Liver (tissue), 8 donors: ENCODE measurements at regions not wholly inside any gene's neighbourhood (a gene's known extent, or its start where the extent isn't known, plus 50 kb on each side); places are given as distances from the start of the nearest gene placed in this dataset.

ENCODE experiments used
- DNase-seq: peaks from one replicate; pipeline ENCODE4 v3.0.0-alpha.2; 2017; ENCODE audit warnings: low spot score
- H3K27ac ChIP-seq, 2 donors: one replicate each; pipeline ENCODE4 v1.7.0; 2013; ENCODE audit warnings: inconsistent platforms in 2 of 2, low read length in 2 of 2, control low read depth in 1 of 2, low read depth in 1 of 2, mild to moderate bottlenecking in 1 of 2
- H3K27me3 ChIP-seq, 4 donors: one replicate each; pipeline versions ENCODE4 v1.6.1 to v1.7.0; 2013; ENCODE audit warnings: low read length in 3 of 4, inconsistent platforms in 1 of 4, mild to moderate bottlenecking in 1 of 4, moderate library complexity in 1 of 4; ENCODE audit not compliant: control insufficient read depth in 4 of 4, insufficient read depth in 4 of 4
- H3K36me3 ChIP-seq, 4 donors: one replicate each; pipeline versions ENCODE4 v1.6.1 to v1.7.0; 2013; ENCODE audit warnings: low read length in 3 of 4, mild to moderate bottlenecking in 3 of 4, low read depth in 1 of 4, moderate library complexity in 1 of 4; ENCODE audit not compliant: control insufficient read depth in 4 of 4, insufficient read depth in 3 of 4
- H3K4me1 ChIP-seq, 4 donors: one replicate each; pipeline versions ENCODE4 v1.6.1 to v1.7.0; 2013; ENCODE audit warnings: low read length in 3 of 4, mild to moderate bottlenecking in 3 of 4, moderate library complexity in 1 of 4; ENCODE audit not compliant: control insufficient read depth in 4 of 4, insufficient read depth in 4 of 4
- H3K4me3 ChIP-seq, 3 donors: one replicate each; pipeline versions ENCODE4 v1.6.1 to v1.7.0; 2013; ENCODE audit warnings: low read length in 3 of 3, control low read depth in 1 of 3, low read depth in 1 of 3, mild to moderate bottlenecking in 1 of 3
- H3K9ac ChIP-seq, 2 donors: one replicate each; pipeline ENCODE4 v1.7.0; 2013; ENCODE audit warnings: low read length in 2 of 2, mild to moderate bottlenecking in 2 of 2, moderate library complexity in 2 of 2, control low read depth in 1 of 2, low read depth in 1 of 2
- H3K9me3 ChIP-seq, 4 donors: one replicate each; pipeline versions ENCODE4 v1.6.1 to v1.7.0; 2013; ENCODE audit warnings: low read length in 3 of 4; ENCODE audit not compliant: control insufficient read depth in 4 of 4
- CTCF ChIP-seq: fragments of 150-350 bp; IDR thresholded peaks from 2 replicates; pipeline ENCODE4 v1.5.1; 2017; ENCODE audit warnings: improper control_type of control experiment, low read depth, low read length; ENCODE audit not compliant: missing input control
- EGR1 ChIP-seq, 2 donors: IDR thresholded peaks; 2 replicates each; pipeline ENCODE4 v1.6.1; 2016 to 2018; ENCODE audit warnings: antibody characterized with exemption in 2 of 2, low read depth in 2 of 2
- FOXA1 ChIP-seq: IDR thresholded peaks from 2 replicates; pipeline ENCODE4 v1.6.1; 2016; ENCODE audit warnings: antibody characterized with exemption
- FOXA2 ChIP-seq: IDR thresholded peaks from 2 replicates; pipeline ENCODE4 v1.6.1; 2016; ENCODE audit warnings: antibody characterized with exemption
- GABPA ChIP-seq, 2 donors: IDR thresholded peaks in 1 of 2; conservative IDR thresholded peaks in 1 of 2; 2 replicates each; pipeline ENCODE4 v1.6.1; 2016; ENCODE audit warnings: antibody characterized with exemption in 2 of 2, mild to moderate bottlenecking in 1 of 2, moderate library complexity in 1 of 2
- HNF4A ChIP-seq, 2 donors: conservative IDR thresholded peaks; 2 replicates each; pipeline ENCODE4 v1.6.1; 2016; ENCODE audit warnings: antibody characterized with exemption in 2 of 2, mild to moderate bottlenecking in 2 of 2
- HNF4G ChIP-seq: IDR thresholded peaks from 2 replicates; pipeline ENCODE4 v1.6.1; 2016; ENCODE audit warnings: antibody characterized with exemption
- JUND ChIP-seq, 2 donors: IDR thresholded peaks; 2 replicates each; pipeline ENCODE4 v1.6.1; 2016; ENCODE audit warnings: antibody characterized with exemption in 2 of 2
- NR2F2 ChIP-seq: IDR thresholded peaks from 2 replicates; pipeline ENCODE4 v1.6.1; 2016; ENCODE audit warnings: antibody characterized with exemption
- RAD21 ChIP-seq, 2 donors: IDR thresholded peaks; 2 replicates each; pipeline ENCODE4 v1.6.1; 2016; ENCODE audit warnings: antibody characterized with exemption in 2 of 2, mild to moderate bottlenecking in 2 of 2
- REST ChIP-seq: IDR thresholded peaks from 2 replicates; pipeline ENCODE4 v1.6.1; 2016; ENCODE audit warnings: antibody characterized with exemption, mild to moderate bottlenecking
- RXRA ChIP-seq, 2 donors: IDR thresholded peaks; 2 replicates each; pipeline ENCODE4 v1.6.1; 2017 to 2018; ENCODE audit warnings: antibody characterized with exemption in 2 of 2, mild to moderate bottlenecking in 1 of 2
- SP1 ChIP-seq: IDR thresholded peaks from 2 replicates; pipeline ENCODE4 v1.6.1; 2018; ENCODE audit warnings: antibody characterized with exemption, mild to moderate bottlenecking
- TAF1 ChIP-seq: conservative IDR thresholded peaks from 2 replicates; pipeline ENCODE4 v1.6.1; 2016; ENCODE audit warnings: antibody characterized with exemption, mild to moderate bottlenecking
- YY1 ChIP-seq: IDR thresholded peaks from 2 replicates; pipeline ENCODE4 v1.6.1; 2016; ENCODE audit warnings: antibody characterized with exemption, mild to moderate bottlenecking
- ZBTB33 ChIP-seq: IDR thresholded peaks from 2 replicates; pipeline ENCODE4 v1.6.1; 2016; ENCODE audit warnings: antibody characterized with exemption
- WGBS: extraction: QIAGEN DNeasy Blood & Tissue Kit; methylation state at CpG from one replicate; pipeline ENCODE4 v1.1.7; 2013; 5-methylcytosine and 5-hydroxymethylcytosine counted together
- TF ChIP-seq, protein P1 (sequence below): IDR thresholded peaks from 2 replicates; pipeline ENCODE4 v1.6.1; 2016; ENCODE audit warnings: antibody characterized with exemption
- TF ChIP-seq, protein P2 (sequence below): IDR thresholded peaks from 2 replicates; pipeline ENCODE4 v1.6.1; 2016; ENCODE audit warnings: antibody characterized with exemption
- donor health status: healthy.
- donor health status: healthy.
- donor health status: healthy.
- donor health status: healthy.
- donor health status: healthy.

- H3K4me1 ChIP-seq: peaks cover 0 to 25% (median 13%) of the 10 kb centered on the region in 4 donors
- H3K27me3 ChIP-seq: no peaks in the 10 kb centered on the region
- TF ChIP-seq CTCF (no peak), HNF4A (conservative IDR thresholded peaks at IDR 0.05) (no peak), SP1 (no peak), HNF4G (no peak), FOXA1 (no peak), TAF1 (no peak), RAD21 (IDR thresholded peaks at IDR 0.05) (no peak), RXRA (IDR thresholded peaks at IDR 0.05) (no peak), ZBTB33 (no peak), EGR1 (IDR thresholded peaks at IDR 0.05; ENCODE audit: low read depth in 2 of 2) (no peak), JUND (IDR thresholded peaks at IDR 0.05) (no peak), YY1 (no peak), REST (no peak), GABPA (IDR thresholded peaks at IDR 0.05 in 1 of 2, conservative IDR thresholded peaks at IDR 0.05 in 1 of 2) (no peak), FOXA2 (no peak), NR2F2 (no peak)
- TF ChIP-seq, protein P1, sequence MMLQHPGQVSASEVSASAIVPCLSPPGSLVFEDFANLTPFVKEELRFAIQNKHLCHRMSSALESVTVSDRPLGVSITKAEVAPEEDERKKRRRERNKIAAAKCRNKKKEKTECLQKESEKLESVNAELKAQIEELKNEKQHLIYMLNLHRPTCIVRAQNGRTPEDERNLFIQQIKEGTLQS: no peak
- TF ChIP-seq, protein P2, sequence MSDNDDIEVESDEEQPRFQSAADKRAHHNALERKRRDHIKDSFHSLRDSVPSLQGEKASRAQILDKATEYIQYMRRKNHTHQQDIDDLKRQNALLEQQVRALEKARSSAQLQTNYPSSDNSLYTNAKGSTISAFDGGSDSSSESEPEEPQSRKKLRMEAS: no peak
- H3K9ac ChIP-seq: no peak overlapping the region
- H3K27ac ChIP-seq: no peak overlapping the region
- 24% methylated on average over 5 of the region's 5 CpGs for WGBS
- no peaks in the 10 kb centered on the region for H3K9me3 ChIP-seq
- H3K4me3 ChIP-seq: no peak overlapping the region
- no peak for DNase-seq
- no peaks in the 10 kb centered on the region for H3K36me3 ChIP-seq
Observed at GRCh38 chr5:34554641-34555040, 101.5 kb upstream of the RAI14 start.
